OCI-LY3 (cell line): ENCODE measurements at regions not wholly inside any gene's neighbourhood (a gene's known extent, or its start where the extent isn't known, plus 50 kb on each side); places are given as distances from the start of the nearest gene placed in this dataset.
A peak's percentile ranks its signal among the peaks of the same experiment; 100 is the strongest.

Experiments used
- EZH2phosphoT487 ChIP-seq: fragments of 200-600 bp; shearing (Covaris generic); IDR thresholded peaks from 2 replicates; pipeline ENCODE4 v1.6.1; 2018; ENCODE audit warnings: antibody characterized with exemption, mixed run types, low read depth
- TF ChIP-seq, protein P1 (sequence below): fragments of 200-600, 300-600 bp; sonication (generic); IDR thresholded peaks from 2 replicates; pipeline ENCODE4 v1.5.1; 2014; ENCODE audit warnings: antibody characterized with exemption, low read length, low read depth

- no peak for TF ChIP-seq EZH2phosphoT487
- TF ChIP-seq, protein P1, sequence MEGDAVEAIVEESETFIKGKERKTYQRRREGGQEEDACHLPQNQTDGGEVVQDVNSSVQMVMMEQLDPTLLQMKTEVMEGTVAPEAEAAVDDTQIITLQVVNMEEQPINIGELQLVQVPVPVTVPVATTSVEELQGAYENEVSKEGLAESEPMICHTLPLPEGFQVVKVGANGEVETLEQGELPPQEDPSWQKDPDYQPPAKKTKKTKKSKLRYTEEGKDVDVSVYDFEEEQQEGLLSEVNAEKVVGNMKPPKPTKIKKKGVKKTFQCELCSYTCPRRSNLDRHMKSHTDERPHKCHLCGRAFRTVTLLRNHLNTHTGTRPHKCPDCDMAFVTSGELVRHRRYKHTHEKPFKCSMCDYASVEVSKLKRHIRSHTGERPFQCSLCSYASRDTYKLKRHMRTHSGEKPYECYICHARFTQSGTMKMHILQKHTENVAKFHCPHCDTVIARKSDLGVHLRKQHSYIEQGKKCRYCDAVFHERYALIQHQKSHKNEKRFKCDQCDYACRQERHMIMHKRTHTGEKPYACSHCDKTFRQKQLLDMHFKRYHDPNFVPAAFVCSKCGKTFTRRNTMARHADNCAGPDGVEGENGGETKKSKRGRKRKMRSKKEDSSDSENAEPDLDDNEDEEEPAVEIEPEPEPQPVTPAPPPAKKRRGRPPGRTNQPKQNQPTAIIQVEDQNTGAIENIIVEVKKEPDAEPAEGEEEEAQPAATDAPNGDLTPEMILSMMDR: peak; percentile 26; the same call in 1 of the 2 replicates
Measured at GRCh38 chr3:159825216-159825854, 163.3 kb upstream of the IL12A start.
